ENCODE measurements at regions not wholly inside any gene's neighbourhood (a gene's known extent, or its start where the extent isn't known, plus 50 kb on each side); places are given as distances from the start of the nearest gene placed in this dataset.

GRCh38 chr20:11375966-11376365 lies 541.7 kb upstream of the BTBD3 start:
- no peak for DNase-seq

- DNase-seq = no peak
These were observed 541.3 kb upstream of the BTBD3 start for GRCh38 chr20:11376420-11376819.

- DNase-seq = no peak
These were observed 540.7 kb upstream of the BTBD3 start for GRCh38 chr20:11376998-11377397.

- DNase-seq = no peak
These were observed 539.9 kb upstream of the BTBD3 start for GRCh38 chr20:11377761-11378160.

GRCh38 chr20:11378252-11378651 lies 539.4 kb upstream of the BTBD3 start:
- DNase-seq = no peak

GRCh38 chr20:11379257-11380011 lies 538.3 kb upstream of the BTBD3 start:
- no peak for DNase-seq

- DNase-seq = no peak
These were observed 537.4 kb upstream of the BTBD3 start for GRCh38 chr20:11380283-11380682.

- no peak for DNase-seq
These were observed 530.4 kb upstream of the BTBD3 start for GRCh38 chr20:11387189-11387754.

- no peak for DNase-seq
These were observed 528.5 kb upstream of the BTBD3 start for GRCh38 chr20:11389186-11389585.

GRCh38 chr20:11391591-11391990 lies 526.1 kb upstream of the BTBD3 start:
- no peak for DNase-seq

- DNase-seq = no peak
These were observed 523.4 kb upstream of the BTBD3 start for GRCh38 chr20:11394145-11394833.

- DNase-seq = no peak
These were observed 522.1 kb upstream of the BTBD3 start for GRCh38 chr20:11395581-11395980.

- DNase-seq = no peak
These were observed 515.7 kb upstream of the BTBD3 start for GRCh38 chr20:11401988-11402387.

GRCh38 chr20:11403711-11404110 lies 514.0 kb upstream of the BTBD3 start:
- DNase-seq = no peak

- DNase-seq = no peak
These were observed 510.8 kb upstream of the BTBD3 start for GRCh38 chr20:11406877-11407276.

- DNase-seq = no peak
These were observed 508.1 kb upstream of the BTBD3 start for GRCh38 chr20:11409561-11409960.

- DNase-seq = no peak
These were observed 505.9 kb upstream of the BTBD3 start for GRCh38 chr20:11411765-11412164.

GRCh38 chr20:11426948-11427347 lies 490.7 kb upstream of the BTBD3 start:
- no peak for DNase-seq

GRCh38 chr20:11429168-11429567 lies 488.5 kb upstream of the BTBD3 start:
- DNase-seq = no peak

GRCh38 chr20:11429889-11430519 lies 487.7 kb upstream of the BTBD3 start:
- DNase-seq = no peak

GRCh38 chr20:11430652-11431051 lies 487.0 kb upstream of the BTBD3 start:
- DNase-seq = no peak

- no peak for DNase-seq
These were observed 486.1 kb upstream of the BTBD3 start for GRCh38 chr20:11431621-11432020.

- DNase-seq = no peak
These were observed 485.3 kb upstream of the BTBD3 start for GRCh38 chr20:11432407-11432806.
